DND-41 (cell line): ENCODE measurements at regions not wholly inside any gene's neighbourhood (a gene's known extent, or its start where the extent isn't known, plus 50 kb on each side); places are given as distances from the start of the nearest gene placed in this dataset.

Experiments
- ATAC-seq: fragments of 200-7000 bp; cut with Tn5 transposase; 3 replicates; pipeline ENCODE4 v1.9.1; 2021; ENCODE audit warnings: low read depth; ENCODE audit not compliant: insufficient read depth
- DNase-seq: peaks from one replicate; pipeline ENCODE4 v3.0.0-alpha.2; 2020
- H2AFZ ChIP-seq: 2 replicates; pipeline ENCODE4 v1.6.0; 2012; ENCODE audit warnings: low read depth, low read length
- H3K27ac ChIP-seq: 2 replicates; pipeline ENCODE4 v1.5.1; 2012; ENCODE audit warnings: low read length, inconsistent platforms
- H3K27me3 ChIP-seq: fragments of 200-600 bp; sonication (generic); 2 replicates; pipeline ENCODE4 v1.6.0; 2012; ENCODE audit warnings: low read length, mild to moderate bottlenecking, inconsistent platforms; ENCODE audit not compliant: insufficient read depth, poor library complexity
- H3K36me3 ChIP-seq: 2 replicates; pipeline ENCODE4 v1.5.1; 2012; ENCODE audit warnings: low read length, inconsistent platforms; ENCODE audit not compliant: insufficient read depth
- H3K4me1 ChIP-seq: 2 replicates; pipeline ENCODE4 v1.5.1; 2012; ENCODE audit warnings: mild to moderate bottlenecking, low read length; ENCODE audit not compliant: insufficient read depth
- H3K4me2 ChIP-seq: 2 replicates; pipeline ENCODE4 v1.6.0; 2012; ENCODE audit warnings: mild to moderate bottlenecking, moderate library complexity, low read length, inconsistent platforms; ENCODE audit not compliant: insufficient read depth
- H3K4me3 ChIP-seq, 2 experiments: fragments of 200-600 bp in 1 of 2; shearing (Covaris generic) in 1 of 2; 2 replicates each; pipeline ENCODE4 v1.5.1; 2012 to 2016; ENCODE audit warnings: inconsistent platforms in 2 of 2, low read length in 2 of 2, mild to moderate bottlenecking in 2 of 2, low read depth in 1 of 2, moderate library complexity in 1 of 2
- H3K79me2 ChIP-seq: 2 replicates; pipeline ENCODE4 v1.6.0; 2012; ENCODE audit warnings: low read length, inconsistent platforms; ENCODE audit not compliant: insufficient read depth
- H3K9ac ChIP-seq: 2 replicates; pipeline ENCODE4 v1.6.0; 2012; ENCODE audit warnings: low read depth, mild to moderate bottlenecking, inconsistent platforms, low read length, moderate library complexity
- H3K9me3 ChIP-seq: 2 replicates; pipeline ENCODE4 v1.5.1; 2012; ENCODE audit warnings: low read length, moderate library complexity, mild to moderate bottlenecking, inconsistent platforms; ENCODE audit not compliant: insufficient read depth, severe bottlenecking
- H4K20me1 ChIP-seq: 2 replicates; pipeline ENCODE4 v1.6.0; 2012; ENCODE audit warnings: low read length; ENCODE audit not compliant: insufficient read depth
- EZH2 ChIP-seq: IDR thresholded peaks from 3 replicates; pipeline ENCODE4 v1.6.1; 2012; ENCODE audit warnings: borderline replicate concordance, low read depth, mild to moderate bottlenecking, moderate library complexity, low read length, inconsistent platforms; ENCODE audit not compliant: severe bottlenecking
- TF ChIP-seq, protein P1 (sequence below): IDR thresholded peaks from 2 replicates; pipeline ENCODE4 v1.5.1; 2012; ENCODE audit warnings: borderline replicate concordance, low read length, moderate library complexity, mild to moderate bottlenecking; ENCODE audit not compliant: poor library complexity, severe bottlenecking; ENCODE audit errors: extremely low read depth

DNA sequence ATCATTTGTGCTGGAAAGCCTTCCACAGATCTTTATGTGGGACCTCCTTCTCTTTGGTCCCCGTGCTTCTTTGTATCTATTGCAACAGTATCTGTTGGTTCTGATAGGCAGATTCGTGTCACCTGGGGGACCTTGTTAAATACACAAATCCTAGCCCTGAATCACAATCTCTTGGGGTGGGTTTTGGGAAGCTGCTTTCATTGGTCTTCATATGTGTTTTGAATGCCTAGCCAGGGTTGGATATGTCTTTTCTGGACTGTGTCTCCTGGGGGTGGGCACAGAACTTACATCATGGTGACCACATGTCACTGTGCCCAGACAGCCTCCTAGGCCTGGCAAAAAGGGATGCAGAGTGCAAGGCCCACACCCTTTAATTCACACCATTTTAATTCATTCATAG is 81.0 kb upstream of the HNF1B start:
- no peak overlapping the region for H3K27ac ChIP-seq
- no peaks in the 10 kb centered on the region for H4K20me1 ChIP-seq
- H3K9ac ChIP-seq = no peak overlapping the region
- H3K79me2 ChIP-seq = no peaks in the 10 kb centered on the region
- no peak overlapping the region for H3K4me3 ChIP-seq
- DNase-seq (no peak), ATAC-seq (no peak)
- no peak for TF ChIP-seq EZH2
- TF ChIP-seq, protein P1, sequence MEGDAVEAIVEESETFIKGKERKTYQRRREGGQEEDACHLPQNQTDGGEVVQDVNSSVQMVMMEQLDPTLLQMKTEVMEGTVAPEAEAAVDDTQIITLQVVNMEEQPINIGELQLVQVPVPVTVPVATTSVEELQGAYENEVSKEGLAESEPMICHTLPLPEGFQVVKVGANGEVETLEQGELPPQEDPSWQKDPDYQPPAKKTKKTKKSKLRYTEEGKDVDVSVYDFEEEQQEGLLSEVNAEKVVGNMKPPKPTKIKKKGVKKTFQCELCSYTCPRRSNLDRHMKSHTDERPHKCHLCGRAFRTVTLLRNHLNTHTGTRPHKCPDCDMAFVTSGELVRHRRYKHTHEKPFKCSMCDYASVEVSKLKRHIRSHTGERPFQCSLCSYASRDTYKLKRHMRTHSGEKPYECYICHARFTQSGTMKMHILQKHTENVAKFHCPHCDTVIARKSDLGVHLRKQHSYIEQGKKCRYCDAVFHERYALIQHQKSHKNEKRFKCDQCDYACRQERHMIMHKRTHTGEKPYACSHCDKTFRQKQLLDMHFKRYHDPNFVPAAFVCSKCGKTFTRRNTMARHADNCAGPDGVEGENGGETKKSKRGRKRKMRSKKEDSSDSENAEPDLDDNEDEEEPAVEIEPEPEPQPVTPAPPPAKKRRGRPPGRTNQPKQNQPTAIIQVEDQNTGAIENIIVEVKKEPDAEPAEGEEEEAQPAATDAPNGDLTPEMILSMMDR = no peak
- H2AFZ ChIP-seq = no peak overlapping the region
- no peak overlapping the region for H3K4me2 ChIP-seq
- no peaks in the 10 kb centered on the region for H3K9me3 ChIP-seq
- no peaks in the 10 kb centered on the region for H3K4me1 ChIP-seq
- no peaks in the 10 kb centered on the region for H3K36me3 ChIP-seq
- H3K27me3 ChIP-seq = peaks cover 4% of the 10 kb centered on the region

- no peak overlapping the region for H3K4me3 ChIP-seq
- H3K4me1 ChIP-seq = no peaks in the 10 kb centered on the region
- DNase-seq (no peak), ATAC-seq (no peak)
- H2AFZ ChIP-seq = no peak overlapping the region
- H4K20me1 ChIP-seq = no peaks in the 10 kb centered on the region
- no peak overlapping the region for H3K27ac ChIP-seq
- TF ChIP-seq, protein P1 = no peak
- TF ChIP-seq EZH2 = no peak
- H3K9ac ChIP-seq = no peak overlapping the region
- H3K36me3 ChIP-seq = no peaks in the 10 kb centered on the region
- H3K4me2 ChIP-seq = no peak overlapping the region
- no peaks in the 10 kb centered on the region for H3K79me2 ChIP-seq
- no peaks in the 10 kb centered on the region for H3K9me3 ChIP-seq
- H3K27me3 ChIP-seq = peaks cover 6% of the 10 kb centered on the region
Measured at GRCh38 chr17:37824534-37825485, 80.0 kb upstream of the HNF1B start.

- Histone ChIP-seq H3K9me3 (no peaks in the 10 kb centered on the region), H3K4me3 (no peak overlapping the region), H3K9ac (no peak overlapping the region), H3K36me3 (no peaks in the 10 kb centered on the region), H3K4me2 (no peak overlapping the region), H2AFZ (no peak overlapping the region), H3K79me2 (no peaks in the 10 kb centered on the region), H3K27me3 (peaks cover 9% of the 10 kb centered on the region), H4K20me1 (no peaks in the 10 kb centered on the region), H3K4me1 (no peaks in the 10 kb centered on the region), H3K27ac (no peak overlapping the region)
- DNase-seq (no peak), ATAC-seq (no peak)
- TF ChIP-seq, protein P1 = no peak
- TF ChIP-seq EZH2 = no peak
Measured at GRCh38 chr17:37823996-37824395, 79.1 kb upstream of the HNF1B start.
